Esophagus mucosa (tissue), 1 donor: ENCODE measurements at regions not wholly inside any gene's neighbourhood (a gene's known extent, or its start where the extent isn't known, plus 50 kb on each side); places are given as distances from the start of the nearest gene placed in this dataset.
"Not testable (repeated sequence)": the region's sequence is repeated elsewhere in the genome, so short reads cannot be mapped to it uniquely, and the experiment has no call there.

Experiments
- ATAC-seq: fragments of 200-7000 bp; cut with Tn5 transposase; one replicate; pipeline ENCODE4 v1.9.1; 2020
- donor health status: DM: yes; HTN: yes; CAD: no.

DNA sequence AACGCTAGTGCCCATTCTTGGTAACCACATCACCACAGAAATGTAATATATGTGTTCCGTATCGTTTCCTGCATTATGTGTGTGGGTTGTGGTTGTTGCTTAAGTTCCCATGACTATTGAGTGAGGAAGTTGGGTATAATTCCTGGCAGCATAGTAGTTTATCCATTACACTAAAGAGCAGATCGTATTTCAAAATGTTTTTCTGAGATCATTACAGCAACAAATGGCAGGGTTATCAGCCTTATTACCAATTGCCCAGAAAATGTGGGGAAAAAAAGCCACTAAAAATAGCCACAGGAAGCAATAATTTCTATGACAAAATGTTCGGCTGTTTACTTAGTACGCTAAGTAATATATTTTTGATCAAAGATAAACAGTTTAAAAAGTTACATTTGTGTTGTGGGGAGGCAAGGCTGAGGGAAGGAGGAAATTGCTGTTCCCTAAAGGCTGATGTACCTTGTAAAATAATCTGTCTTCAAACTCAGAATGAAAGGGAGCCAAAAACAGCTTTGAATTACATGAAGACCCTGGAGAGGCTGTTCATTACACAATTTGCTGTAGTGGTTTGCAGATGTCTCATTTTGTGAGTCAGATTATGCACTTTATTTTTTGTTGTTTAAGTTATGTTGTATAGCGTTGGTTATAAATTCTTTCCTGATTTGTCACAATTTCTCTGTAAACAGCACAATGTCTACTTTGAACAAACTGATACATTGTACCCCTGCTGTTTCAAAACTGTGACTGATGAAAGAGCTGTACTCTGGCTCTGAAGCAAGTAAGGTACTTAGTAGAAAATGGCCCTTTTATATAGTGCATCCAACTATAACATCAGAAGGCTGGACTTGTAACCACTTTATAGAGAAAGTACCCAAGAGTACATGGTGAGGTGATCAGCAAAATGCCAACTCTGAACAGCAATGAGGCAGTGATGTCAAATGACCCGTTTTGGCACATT, 1028.5 kb downstream of the NR2F1-AS1 start:
- no peak for ATAC-seq

DNA sequence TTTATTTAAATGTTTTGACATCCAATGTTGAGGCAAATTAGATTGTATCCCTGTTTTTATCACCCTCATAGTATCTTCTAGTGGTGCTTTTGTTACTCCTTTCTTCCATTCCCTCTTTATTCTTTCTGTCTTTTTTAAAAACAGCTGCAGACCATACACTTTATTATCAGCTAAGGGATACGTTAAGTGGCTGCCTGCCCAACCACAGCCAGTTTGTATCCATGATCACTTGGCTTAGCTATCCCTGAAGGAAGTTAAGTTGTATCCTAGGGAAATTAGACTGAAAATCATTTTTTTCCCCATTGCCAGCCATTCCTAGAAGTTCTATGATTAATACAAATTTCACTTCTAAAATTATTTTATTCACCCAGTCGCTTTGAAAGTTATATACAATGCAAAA, 1032.7 kb downstream of the NR2F1-AS1 start:
- no peak for ATAC-seq

DNA sequence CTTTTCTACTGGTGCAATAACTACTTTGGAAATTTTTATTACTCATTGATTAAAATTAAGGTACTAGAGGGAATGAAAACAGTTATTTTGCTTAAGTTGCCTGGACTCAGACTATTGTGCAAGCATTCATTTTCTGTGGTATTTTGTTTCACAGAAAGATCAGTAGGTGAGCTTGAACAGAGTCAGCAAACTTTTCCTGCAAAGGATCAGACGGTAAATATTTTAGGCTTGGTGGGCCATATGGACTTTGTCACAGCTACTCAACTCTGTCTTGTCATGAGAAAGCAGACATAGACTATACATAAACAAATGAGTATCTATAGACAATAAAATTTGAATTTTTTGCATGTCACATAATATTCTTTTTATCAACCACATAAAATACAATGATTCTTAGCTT, 1036.4 kb downstream of the NR2F1-AS1 start:
- no peak for ATAC-seq

DNA sequence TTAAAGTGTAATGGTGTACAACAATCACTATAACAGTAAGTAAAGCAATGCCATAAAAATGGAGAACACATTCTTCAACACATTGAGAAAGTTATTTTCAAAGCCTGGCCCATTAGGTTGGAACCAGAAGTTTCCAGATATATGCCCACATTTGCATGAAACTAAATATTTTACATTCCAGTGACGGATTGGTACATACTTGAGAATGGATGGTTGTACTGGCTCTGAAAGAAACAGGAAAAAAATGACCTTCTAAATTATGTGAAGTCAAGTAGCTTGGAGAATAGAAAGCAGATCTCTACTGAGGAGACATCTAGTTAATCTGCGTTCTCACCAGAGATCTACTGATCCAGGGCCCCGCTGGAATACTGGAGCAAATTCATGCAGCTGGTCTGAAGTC, 1037.0 kb downstream of the NR2F1-AS1 start:
- no peak for ATAC-seq

DNA sequence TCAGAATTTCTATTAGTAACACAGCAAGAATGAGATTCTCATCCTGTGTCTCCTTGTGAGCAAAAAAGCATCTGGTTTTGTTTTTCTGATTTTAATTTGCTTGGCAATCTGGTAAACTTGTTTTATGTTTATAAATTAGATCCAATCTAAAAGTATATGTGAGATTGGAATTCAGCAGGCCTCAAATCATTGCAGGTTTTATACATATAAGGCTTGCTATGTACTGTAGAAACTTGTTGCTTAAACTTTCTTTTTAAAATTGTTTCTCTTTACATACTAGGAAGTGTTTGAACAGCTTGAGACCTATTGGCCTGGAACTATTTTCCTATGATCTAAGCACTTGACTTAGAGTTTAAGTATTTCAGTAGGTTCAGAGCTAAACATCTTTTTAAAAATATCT, 1037.8 kb downstream of the NR2F1-AS1 start:
- no peak for ATAC-seq

DNA sequence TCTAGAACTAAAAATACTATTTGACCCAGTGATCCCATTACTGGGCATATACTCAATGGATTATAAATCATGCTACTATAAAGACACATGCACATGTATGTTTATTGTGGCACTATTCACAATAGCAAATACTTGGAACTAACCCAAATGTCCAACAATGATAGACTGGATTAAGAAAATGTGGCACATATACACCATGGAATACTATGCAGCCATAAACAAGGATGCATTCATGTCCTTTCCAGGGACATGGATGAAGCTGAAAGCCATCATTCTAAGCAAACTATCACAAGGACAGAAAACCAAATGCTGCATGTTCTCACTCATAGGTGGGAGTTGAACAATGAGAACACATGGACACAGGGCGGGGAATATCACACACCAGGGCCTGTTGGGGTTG, 1039.0 kb downstream of the NR2F1-AS1 start:
- ATAC-seq: not testable (repeated sequence)

DNA sequence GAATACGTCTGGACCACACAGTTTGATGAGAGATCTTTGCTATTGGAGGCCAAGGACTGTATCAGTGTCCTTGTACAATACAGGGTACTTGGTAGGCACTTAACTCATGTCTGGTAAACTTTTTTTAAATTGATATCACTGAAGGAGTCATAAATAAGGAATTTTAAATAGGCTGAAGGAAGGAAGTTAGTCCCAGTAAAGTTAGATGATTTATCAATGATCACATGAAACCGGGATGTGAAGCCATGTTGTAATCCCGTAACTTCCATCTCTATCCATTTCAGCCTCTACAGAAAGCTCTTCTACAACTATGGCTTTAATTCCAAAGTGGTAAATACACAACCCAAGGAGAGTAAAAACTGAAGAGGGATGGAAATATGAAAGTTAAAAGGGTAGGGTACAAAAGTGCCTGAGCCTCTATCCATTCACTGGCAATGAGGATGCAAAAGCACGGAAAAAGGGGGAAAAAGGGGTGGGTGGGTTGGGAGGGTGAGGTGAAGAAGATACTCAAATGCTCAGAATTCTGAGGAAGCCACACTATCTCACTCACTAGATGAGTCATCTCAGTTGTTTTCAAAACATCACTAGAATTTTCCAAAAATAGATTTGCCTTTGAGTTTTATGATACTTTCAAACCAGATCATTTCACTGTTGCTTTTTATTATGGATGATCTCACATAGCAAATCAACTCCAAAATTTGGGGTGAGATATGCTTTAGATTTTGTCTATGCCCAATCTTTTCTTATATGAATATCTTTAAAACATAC, 1053.5 kb downstream of the NR2F1-AS1 start:
- ATAC-seq: no peak

DNA sequence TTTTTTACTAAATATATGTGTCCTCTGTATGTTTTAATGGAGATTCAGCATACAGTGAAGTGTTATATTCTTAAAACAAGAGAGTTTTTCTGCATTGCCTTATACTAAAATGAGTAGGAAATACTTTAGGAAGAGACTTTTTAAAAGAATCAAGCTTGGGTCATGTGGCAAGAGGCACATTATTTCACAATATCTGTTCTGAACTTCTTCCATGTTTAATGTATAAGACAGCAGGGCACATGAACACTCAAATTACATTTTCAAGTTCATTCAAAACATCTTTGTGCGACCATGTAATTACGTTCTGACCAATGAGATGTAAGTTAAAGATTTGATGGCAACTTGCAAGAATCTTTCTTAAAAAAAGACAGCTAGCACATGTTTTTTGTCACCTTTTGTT, 1055.9 kb downstream of the NR2F1-AS1 start:
- ATAC-seq: no peak

DNA sequence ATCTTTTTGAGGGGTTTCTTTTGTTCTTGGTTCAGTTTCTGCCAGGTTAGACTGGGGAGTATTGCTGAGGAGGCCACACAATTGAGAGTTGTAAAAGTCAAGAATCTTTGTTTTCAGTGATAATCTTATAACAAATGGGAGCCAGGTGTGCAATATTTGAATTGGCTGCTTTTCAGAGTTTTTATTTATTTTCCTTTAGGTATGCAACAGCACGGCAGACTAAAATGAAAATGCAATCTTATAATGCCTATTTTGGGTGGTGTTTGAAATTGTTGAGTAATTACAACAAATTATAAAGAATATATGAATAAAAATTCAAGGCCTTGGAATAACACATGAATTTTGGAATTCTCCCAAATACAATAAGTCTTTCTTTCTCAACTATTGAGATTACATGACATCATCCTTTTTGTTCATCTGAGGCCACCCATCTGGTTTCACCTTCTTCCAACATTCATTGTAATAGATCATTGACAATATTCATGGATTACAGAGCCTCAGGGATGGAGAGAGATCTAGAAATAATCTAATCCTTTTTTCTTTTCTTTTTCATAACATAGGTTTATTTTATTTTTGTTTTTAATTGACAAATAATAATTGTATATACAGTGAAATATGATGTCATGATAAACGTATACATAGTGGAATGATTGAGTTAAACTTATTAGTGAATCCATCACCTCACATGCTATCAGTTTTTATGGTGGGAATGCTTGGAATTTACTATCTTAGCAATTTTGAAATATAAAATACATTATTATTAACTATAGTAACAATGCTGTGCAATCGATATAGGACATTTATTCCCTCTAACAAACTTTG, 1061.0 kb downstream of the NR2F1-AS1 start:
- ATAC-seq: no peak

DNA sequence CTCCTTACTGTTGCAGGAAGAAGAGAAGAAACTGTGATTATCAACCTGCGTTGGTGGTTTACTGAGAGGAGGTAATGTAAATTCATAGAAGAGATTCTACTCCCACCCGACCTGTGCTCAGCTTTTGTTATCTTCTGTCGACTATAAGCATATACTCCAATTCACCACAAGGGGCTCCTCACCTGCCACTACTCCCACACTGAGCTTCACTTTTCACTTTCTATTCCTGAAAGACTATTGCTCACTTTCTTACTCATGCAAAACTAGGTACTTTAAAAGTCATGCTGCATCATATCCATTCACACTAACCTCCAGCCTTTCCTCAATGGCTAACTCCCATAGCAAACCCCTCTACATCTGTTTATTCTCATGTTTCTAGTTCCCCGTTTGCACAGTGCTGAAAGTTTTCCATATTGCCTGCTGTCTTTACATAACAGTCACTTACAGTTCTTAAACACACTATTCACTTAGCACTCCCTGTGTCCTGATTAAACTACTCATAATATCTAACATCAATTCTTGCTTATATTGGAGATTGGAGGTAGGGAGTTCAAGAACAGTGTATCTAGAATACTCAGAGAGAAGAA, 1062.6 kb downstream of the NR2F1-AS1 start:
- peak; percentile 44 for ATAC-seq

DNA sequence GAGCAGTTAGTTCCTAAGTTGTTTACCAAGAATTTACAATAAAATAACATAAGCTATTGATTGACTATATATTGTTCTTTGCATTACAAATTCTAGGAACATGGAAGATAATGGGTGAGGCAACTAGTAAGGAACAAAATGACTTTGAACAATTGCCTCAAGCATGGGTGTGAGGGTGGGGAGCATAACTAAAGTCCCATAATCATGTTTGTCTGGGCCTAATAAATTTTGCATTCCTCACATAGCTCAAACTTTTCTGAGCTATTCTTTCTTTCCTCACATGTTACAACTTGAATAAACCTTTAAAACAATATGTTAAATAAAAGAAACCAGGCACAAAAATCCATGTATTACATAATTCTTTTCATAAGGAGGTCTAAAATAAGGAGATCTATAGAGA, 1066.1 kb downstream of the NR2F1-AS1 start:
- ATAC-seq: no peak

DNA sequence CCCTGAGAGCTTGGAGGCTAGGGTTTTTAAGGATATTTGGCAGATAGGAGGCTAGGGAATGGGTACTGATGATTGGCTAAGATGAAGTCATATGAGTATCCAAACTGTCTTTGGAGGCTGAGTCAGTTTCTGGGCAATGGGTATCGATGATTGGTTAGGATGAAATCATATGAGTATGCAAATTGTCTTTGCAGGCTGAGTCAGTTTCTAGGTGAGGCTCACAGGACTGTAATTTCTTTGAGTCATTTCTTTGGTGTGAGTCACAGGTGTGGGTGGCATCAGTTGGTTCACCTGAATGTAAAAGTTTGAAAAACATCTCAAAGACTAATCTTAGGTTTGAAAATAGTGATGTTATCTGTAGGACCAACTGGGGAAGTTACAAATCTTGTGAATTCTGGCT, 1068.0 kb downstream of the NR2F1-AS1 start:
- no peak for ATAC-seq

DNA sequence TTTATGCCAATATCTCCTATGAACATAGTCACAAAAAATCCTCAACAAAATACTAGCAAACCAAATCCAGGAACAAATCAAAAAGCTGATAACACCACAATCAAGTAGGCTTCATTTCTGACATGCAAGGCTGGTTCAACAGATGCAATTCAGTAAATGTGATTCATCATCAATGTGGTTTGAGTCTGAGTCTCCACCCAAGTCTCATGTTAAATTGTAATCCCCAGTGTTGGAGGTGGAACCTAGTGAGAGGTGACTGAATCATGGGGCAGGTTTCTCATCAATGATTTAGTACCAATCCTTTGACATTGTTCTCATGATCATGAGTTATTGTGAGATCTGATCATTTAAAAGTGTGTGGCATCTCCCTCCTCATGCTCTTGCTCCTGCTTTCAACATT, 1072.7 kb downstream of the NR2F1-AS1 start:
- no peak for ATAC-seq

DNA sequence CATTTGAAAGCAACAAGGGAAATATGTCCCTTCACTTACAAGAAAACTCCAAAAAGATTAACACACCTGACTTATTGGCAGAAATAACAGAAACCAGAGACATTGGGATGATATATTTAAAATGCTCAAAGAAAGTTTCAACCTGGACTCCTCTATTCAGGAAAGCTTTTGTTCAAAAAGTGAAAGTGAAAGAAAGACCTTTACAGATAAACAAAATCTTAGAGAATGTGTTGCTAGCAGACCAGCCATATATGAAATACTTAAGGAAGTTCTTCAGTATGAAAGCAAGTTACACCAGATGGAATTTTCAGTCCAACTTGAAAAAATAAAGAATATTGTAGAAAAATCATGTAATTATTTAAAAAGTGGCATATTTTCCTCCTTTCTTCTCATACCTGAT, 1075.1 kb downstream of the NR2F1-AS1 start:
- no peak for ATAC-seq

DNA sequence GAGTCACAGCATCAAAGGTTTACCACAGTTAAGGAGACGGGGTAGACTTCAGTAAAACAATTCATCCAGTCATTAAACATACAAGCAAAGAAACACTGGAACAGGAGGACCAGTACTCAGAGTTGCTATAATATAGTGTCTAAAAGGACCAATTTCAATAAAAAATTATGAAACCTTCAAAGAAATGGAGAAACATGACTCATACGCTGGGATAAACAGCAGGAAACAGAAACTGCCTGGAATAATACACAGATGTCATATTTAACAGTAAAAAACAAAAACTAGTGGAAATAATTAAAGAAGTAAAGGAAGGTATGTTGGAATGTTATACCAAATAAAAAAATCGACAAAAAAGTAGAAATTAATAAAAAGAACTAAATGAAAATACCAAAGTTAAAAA, 1075.9 kb downstream of the NR2F1-AS1 start:
- no peak for ATAC-seq

DNA sequence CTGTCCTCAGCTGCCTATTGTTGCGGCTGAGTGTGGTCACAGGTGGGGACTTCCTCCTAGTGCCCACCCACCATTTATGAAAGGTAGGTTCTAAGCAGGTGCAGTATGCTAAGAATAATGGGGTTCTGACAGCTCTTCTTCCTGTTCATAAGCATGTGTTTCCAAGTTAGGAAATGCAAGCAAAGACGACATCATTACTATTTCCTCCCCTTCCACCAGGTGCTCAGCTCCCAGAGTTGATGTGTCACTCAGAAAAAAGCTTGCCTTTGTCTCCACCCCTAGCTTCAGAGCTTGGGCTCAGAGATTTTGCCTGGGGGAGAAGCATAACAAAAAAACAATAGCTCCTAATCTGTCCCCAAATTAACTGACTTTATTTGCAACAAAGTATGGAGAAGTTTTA, 1076.7 kb downstream of the NR2F1-AS1 start:
- ATAC-seq: no peak

DNA sequence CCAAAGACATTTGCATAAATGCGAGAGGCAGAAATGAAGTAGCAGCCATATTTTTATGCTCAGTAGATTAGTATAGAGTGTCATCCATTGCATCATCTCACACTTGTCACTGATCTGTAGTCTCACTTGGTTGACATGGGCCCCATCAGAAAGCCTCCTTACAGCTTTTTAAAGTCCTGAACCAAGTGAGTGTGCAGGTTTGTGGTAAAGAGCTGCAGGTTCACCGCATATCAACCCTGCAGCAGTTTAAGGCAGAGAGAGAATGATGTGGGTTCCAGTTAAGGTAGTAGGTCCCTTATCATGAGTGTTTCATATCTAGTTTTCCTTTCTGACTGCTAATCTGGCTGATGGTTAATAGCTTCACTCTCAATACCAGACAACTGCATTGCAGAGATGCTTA, 1080.3 kb downstream of the NR2F1-AS1 start:
- ATAC-seq: no peak

DNA sequence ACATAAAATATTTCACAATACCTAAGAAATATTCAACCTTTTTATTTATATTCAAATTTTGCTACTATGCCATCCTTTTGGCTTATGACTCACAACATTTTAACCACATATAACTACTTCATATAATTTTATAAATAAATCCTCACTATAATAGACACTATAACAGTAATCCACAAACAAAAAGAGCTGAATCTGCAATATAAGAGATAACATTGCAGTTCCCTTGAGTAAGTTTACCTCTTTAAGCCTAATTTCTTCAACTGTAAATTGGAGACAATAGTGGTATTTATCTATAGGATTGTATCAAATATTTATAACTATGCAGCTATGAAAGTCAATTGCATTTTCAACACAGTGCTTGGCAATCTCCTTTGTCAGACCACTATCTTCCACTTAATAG, 1084.5 kb downstream of the NR2F1-AS1 start:
- ATAC-seq: no peak

DNA sequence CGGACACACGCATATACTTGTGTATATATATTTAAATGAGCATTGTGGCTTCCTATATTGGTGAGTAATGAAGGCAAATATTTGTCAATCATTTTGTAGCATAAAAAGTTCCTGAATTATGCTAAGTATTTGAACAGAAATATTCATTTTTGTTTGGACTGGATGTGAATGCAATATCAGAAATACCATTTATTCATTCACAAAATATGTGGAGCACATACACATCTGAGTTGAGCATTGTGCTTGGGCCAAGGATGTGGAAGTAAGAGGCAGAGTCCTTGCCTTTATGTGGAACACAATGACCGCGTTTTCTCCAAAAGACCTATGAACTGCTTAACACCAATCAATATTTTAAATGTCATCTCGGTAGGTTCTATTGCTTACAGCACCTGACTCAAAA, 1086.5 kb downstream of the NR2F1-AS1 start:
- ATAC-seq: no peak

DNA sequence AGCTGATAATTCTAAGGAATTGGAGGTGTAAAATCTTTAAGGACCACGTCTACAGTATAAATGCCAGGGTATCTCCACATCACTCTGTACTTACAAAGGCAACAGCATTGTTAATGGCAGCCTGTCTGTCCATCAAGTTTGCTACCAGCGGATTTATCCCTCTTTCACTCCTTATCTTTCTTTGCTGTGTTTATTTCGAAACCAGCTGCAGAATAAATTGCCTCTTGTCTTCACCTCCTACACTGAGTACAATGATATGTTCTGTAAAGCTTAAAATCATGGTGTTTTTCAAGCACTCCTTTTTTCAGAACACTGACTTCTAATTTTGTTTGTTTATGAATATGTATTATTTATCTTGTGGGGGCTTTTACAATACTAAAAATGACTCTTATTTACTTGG, 1088.1 kb downstream of the NR2F1-AS1 start:
- no peak for ATAC-seq

DNA sequence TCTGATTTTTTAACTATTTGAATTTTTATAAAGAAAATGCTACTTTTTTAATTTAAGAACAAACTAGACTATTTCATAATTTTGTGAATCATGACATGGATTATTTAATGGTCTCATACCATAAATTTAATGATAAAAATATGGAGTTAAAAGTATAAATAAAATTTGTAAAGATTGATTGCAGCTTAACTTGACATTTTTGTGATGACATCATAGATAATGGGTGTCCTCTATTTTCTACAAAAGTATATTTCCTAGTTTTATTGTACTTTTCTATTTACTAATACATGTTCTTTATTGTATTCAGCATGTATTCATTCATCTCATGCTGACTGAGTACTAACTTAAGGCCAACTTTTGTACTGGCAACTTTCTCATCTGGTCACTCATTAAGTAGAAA, 1096.5 kb downstream of the NR2F1-AS1 start:
- ATAC-seq: no peak

DNA sequence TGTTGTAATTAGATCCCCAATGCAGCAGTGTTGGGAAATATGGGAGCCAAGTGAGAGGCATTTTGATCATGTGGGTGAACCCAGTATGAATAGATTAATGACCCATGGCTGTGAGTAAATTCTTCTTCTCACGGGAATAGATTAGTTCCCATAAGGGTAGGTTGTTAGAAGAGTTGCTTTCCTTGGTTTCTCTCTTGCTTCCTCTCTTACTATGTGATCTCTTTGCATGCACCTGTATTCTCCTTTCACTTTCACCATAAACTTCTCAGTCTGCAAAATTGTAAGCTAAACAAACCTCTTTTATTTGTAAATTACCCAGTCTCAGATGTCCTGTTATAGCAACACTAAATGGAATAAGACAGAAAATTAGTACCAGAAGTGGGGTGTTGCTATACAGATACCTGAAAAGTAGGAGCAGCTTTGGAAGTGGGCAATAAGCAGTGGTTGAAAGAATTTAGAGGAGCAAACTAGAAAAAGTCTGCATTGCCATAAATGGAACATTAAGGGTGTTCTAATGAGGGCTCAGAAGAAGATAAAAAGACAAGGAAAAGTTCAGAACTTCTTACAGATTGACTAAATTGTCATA, 1090.0 kb upstream of the ARRDC3 start:
- ATAC-seq: no peak
